ENCODE measurements at regions not wholly inside any gene's neighbourhood (a gene's known extent, or its start where the extent isn't known, plus 50 kb on each side); places are given as distances from the start of the nearest gene placed in this dataset.

DNA sequence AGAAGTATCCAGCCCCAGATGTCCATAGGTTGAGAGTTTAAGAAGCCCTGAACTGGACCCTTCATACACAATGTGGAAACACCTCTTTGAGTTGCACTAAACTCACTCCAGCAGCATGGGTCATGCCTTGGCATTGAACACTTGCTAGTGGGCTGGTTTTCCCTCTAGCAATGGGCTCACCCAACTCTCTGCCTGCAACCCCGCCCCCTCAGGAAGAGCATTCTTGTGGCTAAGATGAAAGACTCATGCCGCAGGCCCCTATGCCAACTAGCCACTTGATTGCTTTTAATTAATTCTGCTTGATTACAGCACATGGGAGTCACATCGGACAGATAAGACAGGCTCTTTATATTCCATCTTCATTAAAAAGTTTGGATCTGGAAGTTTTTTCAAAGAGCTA is 136.5 kb upstream of the GJB5 start:
- no peak for DNase-seq

- DNase-seq: no peak
Measured at GRCh38 chr1:34619256-34619655, 135.6 kb upstream of the GJB5 start.

GRCh38 chr1:34621916-34622315 is 132.9 kb upstream of the GJB5 start:
- no peak for DNase-seq

- DNase-seq: no peak
Measured at GRCh38 chr1:34625521-34626015, 129.3 kb upstream of the GJB5 start.

DNA sequence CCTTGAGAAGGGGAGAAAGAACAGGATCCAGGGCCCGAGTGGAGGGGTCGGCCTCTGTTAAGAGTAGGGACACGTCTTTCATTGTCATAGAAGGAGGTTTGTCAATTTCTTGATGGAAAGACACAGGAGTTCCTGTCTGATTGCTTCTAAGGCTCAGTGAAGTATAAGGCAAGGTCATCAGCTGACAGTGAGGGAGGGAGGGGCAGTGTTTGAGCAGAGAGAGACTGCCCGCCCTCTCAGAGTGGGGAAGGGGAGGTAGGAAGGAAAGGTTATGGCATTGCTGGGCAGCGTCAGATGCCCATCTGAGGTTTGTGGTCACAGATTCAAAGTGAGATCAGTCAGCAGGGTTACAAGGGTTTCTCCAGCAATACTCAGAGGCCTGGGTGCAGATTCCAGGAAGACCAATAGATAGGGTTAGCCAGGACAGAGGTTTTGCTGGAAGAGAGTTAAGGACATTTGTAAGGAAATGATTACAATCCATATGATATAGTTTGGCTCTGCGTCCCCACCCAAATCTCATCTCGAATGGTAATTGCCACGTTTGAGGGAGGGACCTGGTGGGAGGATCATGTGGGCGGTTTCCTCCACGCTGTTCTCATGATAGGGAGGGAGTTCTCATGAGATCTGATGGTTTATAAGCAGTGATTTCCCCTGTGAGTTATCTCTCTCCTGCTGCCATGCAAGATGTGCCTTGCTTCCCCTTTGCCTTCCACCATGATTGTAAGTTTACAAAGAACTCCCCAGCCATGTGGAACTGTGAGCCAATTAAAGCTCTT is 127.2 kb upstream of the GJB5 start:
- no peak for DNase-seq

GRCh38 chr1:34631126-34631525 is 123.7 kb upstream of the GJB5 start:
- DNase-seq: no peak

DNA sequence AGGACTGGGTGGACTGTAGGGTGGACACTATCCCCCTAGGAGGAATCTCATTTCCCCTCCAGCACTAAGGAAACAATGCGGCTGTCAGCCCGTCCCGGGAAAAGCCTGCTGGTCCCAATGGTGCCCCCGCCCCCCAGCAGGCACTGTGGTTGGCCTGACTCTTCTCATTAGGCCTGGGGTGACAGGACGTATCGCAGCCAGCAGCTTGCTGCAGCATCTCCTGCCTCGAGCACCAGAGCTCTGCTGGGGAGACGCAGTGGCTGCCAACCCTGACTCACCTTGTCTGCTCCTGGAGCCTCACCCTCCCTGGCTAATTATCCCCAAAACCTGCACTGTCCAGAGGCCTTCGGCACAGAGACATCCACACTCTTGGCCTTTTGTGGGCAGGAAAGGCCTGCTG is 115.1 kb upstream of the GJB5 start:
- DNase-seq: no peak

- no peak for DNase-seq
Measured at GRCh38 chr1:34640654-34641401, 114.0 kb upstream of the GJB5 start.

- no peak for DNase-seq
Measured at GRCh38 chr1:34642679-34643078, 112.2 kb upstream of the GJB5 start.

- DNase-seq: no peak
Measured at GRCh38 chr1:34645109-34645688, 109.6 kb upstream of the GJB5 start.

DNA sequence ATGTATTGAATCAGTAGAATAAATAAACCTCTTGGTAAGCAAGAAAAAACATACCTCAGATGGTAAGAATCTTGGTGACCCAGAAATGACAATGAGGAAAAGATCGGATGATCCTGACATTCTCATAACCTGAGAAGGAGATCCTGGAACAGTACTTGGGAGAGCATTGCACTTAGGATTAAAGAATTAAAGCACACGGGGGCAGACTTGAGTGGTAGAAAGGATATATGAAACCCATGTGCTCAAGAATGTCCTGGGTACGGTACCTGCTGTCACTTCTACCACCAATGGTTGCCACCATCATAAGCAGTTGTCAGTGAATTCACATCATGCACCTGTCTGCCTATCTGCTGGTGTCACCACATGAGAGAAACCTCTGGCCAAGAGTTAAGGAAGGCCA is 108.9 kb upstream of the GJB5 start:
- no peak for DNase-seq

GRCh38 chr1:34648501-34648900 is 106.3 kb upstream of the GJB5 start:
- DNase-seq: no peak

DNA sequence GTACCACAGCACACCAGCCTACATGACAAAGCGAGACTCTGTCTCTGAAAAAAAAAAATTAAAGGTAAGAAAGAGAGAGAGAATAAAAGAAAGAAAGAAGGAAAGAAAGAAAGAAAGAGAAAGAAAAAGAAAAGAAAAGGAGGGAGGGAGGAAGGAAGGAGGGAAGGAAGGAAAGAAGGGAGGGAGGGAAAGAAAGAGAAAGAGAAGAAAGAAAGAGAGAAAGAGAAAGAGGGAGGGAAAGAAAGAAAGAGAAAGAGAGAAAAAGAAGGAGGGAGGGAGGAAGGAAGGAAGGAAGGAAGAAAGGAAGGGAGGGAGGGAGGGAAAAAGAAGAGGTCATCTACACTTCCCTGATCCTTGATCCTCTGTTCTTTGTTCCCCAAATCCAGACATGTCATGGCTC is 104.8 kb upstream of the GJB5 start:
- DNase-seq: no peak

DNA sequence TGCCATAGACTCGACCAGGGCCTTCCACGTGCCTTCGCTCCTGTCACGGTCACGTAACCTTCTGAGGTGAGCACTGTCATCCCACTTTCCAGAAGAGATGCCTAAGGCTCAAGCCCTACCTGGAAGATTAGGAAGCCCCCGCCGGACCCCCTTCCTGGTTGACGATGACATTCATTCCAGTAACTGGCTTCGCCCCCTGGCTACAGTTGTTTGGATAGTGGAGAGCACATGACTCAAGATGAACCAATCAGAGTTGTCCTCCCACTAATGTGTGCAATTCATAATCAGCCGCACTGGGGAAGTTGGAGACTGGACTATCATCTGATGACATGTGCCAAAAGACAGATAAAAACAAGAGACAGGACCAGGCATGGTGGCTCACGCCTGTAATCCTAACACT is 104.0 kb upstream of the GJB5 start:
- DNase-seq: no peak

GRCh38 chr1:34653110-34653509 is 101.7 kb upstream of the GJB5 start:
- DNase-seq: no peak

GRCh38 chr1:34655206-34655874 is 99.5 kb upstream of the GJB5 start:
- DNase-seq: no peak

- DNase-seq: no peak
Measured at GRCh38 chr1:34655875-34656240, 99.0 kb upstream of the GJB5 start.

DNA sequence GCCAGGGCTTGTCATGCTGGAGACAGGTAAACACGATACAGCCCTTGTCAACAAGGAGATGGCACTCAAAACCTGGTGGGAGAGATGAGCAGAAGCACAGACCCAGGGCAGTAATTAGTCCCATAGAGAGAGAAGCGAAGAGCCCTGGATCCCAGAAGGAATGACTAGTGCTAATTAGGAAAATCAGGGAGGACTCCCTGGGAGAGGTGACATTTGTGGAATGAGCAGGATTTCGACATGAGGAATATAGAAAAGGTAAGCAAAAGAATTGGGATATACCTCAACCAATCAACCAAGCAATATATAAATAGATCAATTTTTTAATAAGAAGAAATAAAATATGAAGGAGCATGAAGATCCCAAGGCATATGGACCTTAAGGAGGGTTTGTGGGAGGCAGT is 98.5 kb upstream of the GJB5 start:
- DNase-seq: no peak

- DNase-seq: no peak
Measured at GRCh38 chr1:34656731-34657130, 98.1 kb upstream of the GJB5 start.

- DNase-seq: no peak
Measured at GRCh38 chr1:34657266-34657665, 97.6 kb upstream of the GJB5 start.

- DNase-seq: no peak
Measured at GRCh38 chr1:34657849-34658248, 97.0 kb upstream of the GJB5 start.

DNA sequence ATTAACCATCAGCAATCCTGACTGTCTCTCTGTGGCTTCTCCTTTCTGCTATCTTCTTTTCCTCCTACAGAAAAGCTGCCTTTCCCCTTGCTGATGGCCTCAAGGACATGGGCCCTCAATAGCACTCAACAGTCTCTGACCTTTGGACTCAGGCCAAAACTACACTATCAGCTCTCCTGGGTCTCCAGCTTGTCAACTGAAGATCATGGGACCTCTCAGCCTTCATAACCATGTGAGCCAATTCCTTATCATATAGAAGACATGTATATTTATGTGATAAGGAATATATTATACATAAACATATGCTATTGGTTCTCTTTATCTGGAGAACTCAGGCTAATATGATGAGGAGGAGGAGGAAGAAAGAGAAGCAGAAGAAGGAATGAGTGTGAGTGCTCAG is 91.8 kb upstream of the GJB5 start:
- DNase-seq: no peak

GRCh38 chr1:34668063-34668462 is 86.8 kb upstream of the GJB5 start:
- DNase-seq: no peak

DNA sequence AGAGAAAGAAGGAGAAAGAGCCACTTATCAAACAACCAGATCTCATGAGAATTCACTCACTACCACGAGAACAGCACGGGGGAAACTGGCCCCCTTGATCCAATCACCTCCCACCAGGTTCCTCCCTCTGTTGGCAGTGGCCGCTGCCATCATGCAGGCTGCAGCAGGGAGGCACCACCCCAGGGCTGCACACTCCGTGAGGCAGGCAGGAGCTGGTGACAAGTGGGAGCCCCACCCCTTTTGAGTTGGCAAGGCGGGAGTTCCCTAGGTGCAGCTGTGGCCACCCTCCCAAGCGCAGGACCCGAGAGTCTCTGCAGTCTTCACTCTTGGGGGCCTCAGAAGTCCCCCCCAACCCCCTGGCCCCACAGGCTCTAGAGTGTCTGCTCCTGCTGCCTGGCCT is 83.9 kb upstream of the GJB5 start:
- DNase-seq: no peak

All from activated CD8-positive, alpha-beta memory T cell treated with anti-CD3 and anti-CD28 coated beads, Interleukin-2, amount 50 U/mL, for 4 hours (primary cell).